Spleen (tissue), 7 donors: ENCODE measurements at regions not wholly inside any gene's neighbourhood (a gene's known extent, or its start where the extent isn't known, plus 50 kb on each side); places are given as distances from the start of the nearest gene placed in this dataset.
"Not testable (repeated sequence)": the region's sequence is repeated elsewhere in the genome, so short reads cannot be mapped to it uniquely, and the experiment has no call there.

Source experiments
- POLR2A ChIP-seq, 3 donors: fragments of 450-650 bp; IDR thresholded peaks; one replicate each; pipeline ENCODE4 v1.5.1; 2017; ENCODE audit warnings: antibody characterized with exemption in 3 of 3, mild to moderate bottlenecking in 1 of 3
- TF ChIP-seq, protein P1 (sequence below), 11 experiments: fragments of 200-600 bp in 7 of 11; fragments of 450-650 bp in 4 of 11; sonication (generic) in 4 of 11; IDR thresholded peaks in 8 of 11; conservative IDR thresholded peaks in 3 of 11; 1 replicate in 7 of 11; 2 replicates in 4 of 11; pipeline versions ENCODE4 v1.4.0 to v1.8.0; 2016 to 2021; ENCODE audit warnings: antibody characterized with exemption in 11 of 11, inconsistent platforms in 4 of 11, mild to moderate bottlenecking in 1 of 11
- donor health status: DM: no; HTN: no; CAD: no; lungs with moderate emphysema.
- donor health status: DM: no; HTN: no; CAD: no.
- donor health status: DM: no; HTN: no; CAD: no.

GRCh38 chr5:136812270-136812669 lies 446.9 kb upstream of the TRPC7 start:
- not testable (repeated sequence) for TF ChIP-seq POLR2A (IDR thresholded peaks at IDR 0.05)
- TF ChIP-seq, protein P1, sequence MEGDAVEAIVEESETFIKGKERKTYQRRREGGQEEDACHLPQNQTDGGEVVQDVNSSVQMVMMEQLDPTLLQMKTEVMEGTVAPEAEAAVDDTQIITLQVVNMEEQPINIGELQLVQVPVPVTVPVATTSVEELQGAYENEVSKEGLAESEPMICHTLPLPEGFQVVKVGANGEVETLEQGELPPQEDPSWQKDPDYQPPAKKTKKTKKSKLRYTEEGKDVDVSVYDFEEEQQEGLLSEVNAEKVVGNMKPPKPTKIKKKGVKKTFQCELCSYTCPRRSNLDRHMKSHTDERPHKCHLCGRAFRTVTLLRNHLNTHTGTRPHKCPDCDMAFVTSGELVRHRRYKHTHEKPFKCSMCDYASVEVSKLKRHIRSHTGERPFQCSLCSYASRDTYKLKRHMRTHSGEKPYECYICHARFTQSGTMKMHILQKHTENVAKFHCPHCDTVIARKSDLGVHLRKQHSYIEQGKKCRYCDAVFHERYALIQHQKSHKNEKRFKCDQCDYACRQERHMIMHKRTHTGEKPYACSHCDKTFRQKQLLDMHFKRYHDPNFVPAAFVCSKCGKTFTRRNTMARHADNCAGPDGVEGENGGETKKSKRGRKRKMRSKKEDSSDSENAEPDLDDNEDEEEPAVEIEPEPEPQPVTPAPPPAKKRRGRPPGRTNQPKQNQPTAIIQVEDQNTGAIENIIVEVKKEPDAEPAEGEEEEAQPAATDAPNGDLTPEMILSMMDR (IDR thresholded peaks at IDR 0.05 in 8 of 11, conservative IDR thresholded peaks at IDR 0.05 in 3 of 11): not testable (repeated sequence)
